PFSK-1 (cell line): ENCODE measurements at regions not wholly inside any gene's neighbourhood (a gene's known extent, or its start where the extent isn't known, plus 50 kb on each side); places are given as distances from the start of the nearest gene placed in this dataset.

Source experiments
- FOXP2 ChIP-seq: optimal IDR thresholded peaks from 2 replicates; pipeline ENCODE3; 2011; ENCODE audit warnings: borderline replicate concordance, control low read depth, inconsistent platforms; ENCODE audit not compliant: insufficient read depth; ENCODE audit errors: extremely low read length, extremely low read depth
- POLR2AphosphoS5 ChIP-seq: IDR thresholded peaks from 2 replicates; pipeline ENCODE4 v1.6.1; 2012; ENCODE audit warnings: low read depth, mild to moderate bottlenecking, control low read depth, low read length, moderate library complexity
- SIN3A ChIP-seq: IDR thresholded peaks from 2 replicates; pipeline ENCODE4 v1.6.1; 2012; ENCODE audit warnings: mild to moderate bottlenecking, low read length, moderate library complexity, borderline replicate concordance; ENCODE audit not compliant: insufficient read depth
- TAF1 ChIP-seq: IDR thresholded peaks from 2 replicates; pipeline ENCODE4 v1.6.1; 2012; ENCODE audit warnings: low read length, control low read depth, borderline replicate concordance; ENCODE audit not compliant: insufficient read depth
- TF ChIP-seq, protein P1 (sequence below), 2 experiments: IDR thresholded peaks; 2 replicates each; pipeline versions ENCODE4 v1.6.1 to v1.8.0; 2011 to 2012; ENCODE audit warnings: low read depth in 2 of 2, low read length in 2 of 2, control low read depth in 1 of 2, inconsistent platforms in 1 of 2, mild to moderate bottlenecking in 1 of 2, moderate library complexity in 1 of 2; ENCODE audit not compliant: insufficient read depth in 1 of 2

DNA sequence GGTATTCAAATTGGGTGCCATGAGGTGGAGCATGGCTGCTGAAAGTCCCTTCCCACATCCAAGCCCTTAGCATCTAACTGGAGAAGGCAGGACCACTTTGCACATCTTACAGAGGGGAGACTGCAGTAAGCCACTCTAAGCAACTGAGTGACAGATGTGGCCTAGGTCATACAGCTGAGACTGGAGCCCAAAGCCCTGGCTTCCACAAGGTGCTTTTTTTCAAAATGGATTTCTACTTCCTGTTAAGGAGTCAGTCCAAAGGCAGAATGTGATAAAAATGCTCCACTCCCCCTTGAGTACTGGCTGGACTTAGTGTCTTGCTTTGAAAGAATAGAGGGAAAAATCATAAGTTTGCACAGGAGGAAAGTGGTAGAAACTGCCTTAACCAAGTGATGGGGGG is 424.0 kb upstream of the SPRED2 start:
- TF ChIP-seq, protein P1, sequence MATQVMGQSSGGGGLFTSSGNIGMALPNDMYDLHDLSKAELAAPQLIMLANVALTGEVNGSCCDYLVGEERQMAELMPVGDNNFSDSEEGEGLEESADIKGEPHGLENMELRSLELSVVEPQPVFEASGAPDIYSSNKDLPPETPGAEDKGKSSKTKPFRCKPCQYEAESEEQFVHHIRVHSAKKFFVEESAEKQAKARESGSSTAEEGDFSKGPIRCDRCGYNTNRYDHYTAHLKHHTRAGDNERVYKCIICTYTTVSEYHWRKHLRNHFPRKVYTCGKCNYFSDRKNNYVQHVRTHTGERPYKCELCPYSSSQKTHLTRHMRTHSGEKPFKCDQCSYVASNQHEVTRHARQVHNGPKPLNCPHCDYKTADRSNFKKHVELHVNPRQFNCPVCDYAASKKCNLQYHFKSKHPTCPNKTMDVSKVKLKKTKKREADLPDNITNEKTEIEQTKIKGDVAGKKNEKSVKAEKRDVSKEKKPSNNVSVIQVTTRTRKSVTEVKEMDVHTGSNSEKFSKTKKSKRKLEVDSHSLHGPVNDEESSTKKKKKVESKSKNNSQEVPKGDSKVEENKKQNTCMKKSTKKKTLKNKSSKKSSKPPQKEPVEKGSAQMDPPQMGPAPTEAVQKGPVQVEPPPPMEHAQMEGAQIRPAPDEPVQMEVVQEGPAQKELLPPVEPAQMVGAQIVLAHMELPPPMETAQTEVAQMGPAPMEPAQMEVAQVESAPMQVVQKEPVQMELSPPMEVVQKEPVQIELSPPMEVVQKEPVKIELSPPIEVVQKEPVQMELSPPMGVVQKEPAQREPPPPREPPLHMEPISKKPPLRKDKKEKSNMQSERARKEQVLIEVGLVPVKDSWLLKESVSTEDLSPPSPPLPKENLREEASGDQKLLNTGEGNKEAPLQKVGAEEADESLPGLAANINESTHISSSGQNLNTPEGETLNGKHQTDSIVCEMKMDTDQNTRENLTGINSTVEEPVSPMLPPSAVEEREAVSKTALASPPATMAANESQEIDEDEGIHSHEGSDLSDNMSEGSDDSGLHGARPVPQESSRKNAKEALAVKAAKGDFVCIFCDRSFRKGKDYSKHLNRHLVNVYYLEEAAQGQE (IDR thresholded peaks at IDR 0.05; ENCODE audit: insufficient read depth in 1 of 2, low read depth in 2 of 2, low read length in 2 of 2) = no peak

DNA sequence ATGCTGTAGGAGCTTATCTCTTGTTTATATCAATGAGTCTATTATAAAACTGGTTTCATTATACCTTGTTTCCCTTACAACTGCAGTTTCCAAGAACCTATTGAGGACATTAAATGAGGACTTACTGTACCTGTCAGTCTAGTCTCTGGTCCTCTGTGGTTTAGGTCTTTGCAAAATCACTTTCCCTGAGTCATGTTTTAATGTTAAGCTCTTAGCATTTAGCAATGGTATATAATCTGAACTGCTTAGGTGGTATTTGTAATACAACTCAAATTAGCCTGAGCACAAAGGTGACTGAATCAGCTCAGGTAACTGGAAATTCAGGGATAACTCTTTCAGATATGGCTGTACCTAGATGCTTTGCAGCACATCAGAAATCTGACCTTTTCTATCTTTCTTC is 418.3 kb upstream of the SPRED2 start:
- TF ChIP-seq TAF1 = no peak
- no peak for TF ChIP-seq FOXP2
- TF ChIP-seq, protein P1 (IDR thresholded peaks at IDR 0.05; ENCODE audit: insufficient read depth in 1 of 2, low read depth in 2 of 2, low read length in 2 of 2) = no peak
- TF ChIP-seq POLR2AphosphoS5 = no peak
- TF ChIP-seq SIN3A = no peak

DNA sequence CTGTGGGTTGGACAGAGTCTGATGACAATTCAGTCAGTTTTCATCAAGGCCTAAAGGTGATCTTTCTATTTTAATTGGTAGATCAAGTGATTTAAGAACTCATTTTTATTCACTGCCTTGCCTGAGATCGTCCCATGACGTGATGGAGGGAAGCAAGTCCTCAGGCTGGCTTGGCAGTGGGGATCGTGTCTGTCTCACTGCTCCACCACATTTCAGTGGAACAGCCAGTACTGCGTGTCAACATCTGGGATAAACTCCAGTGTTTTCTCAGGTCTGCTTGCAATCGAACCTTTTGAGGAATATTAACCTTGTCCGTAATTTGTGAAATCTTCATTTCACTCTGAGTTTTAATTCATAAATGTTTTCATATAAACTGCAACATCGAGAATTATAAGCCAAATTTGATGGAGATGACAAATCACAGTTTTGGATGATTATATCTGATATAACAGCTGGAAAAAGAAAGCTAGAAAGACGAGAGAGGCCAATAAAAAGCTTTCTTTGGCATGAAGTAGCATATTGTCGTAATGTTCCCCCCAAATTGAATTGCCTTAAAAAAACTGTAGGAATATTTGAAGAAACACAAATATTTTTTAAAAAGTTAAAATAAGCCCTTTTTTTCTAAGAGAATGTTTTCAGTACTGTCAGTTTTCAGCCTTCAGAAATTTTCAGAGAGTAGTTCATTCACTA is 414.7 kb upstream of the SPRED2 start:
- TF ChIP-seq SIN3A = no peak
- TF ChIP-seq FOXP2 = no peak
- TF ChIP-seq, protein P1 (IDR thresholded peaks at IDR 0.05; ENCODE audit: insufficient read depth in 1 of 2, low read depth in 2 of 2, low read length in 2 of 2) = no peak
- no peak for TF ChIP-seq POLR2AphosphoS5
- TF ChIP-seq TAF1 = no peak

DNA sequence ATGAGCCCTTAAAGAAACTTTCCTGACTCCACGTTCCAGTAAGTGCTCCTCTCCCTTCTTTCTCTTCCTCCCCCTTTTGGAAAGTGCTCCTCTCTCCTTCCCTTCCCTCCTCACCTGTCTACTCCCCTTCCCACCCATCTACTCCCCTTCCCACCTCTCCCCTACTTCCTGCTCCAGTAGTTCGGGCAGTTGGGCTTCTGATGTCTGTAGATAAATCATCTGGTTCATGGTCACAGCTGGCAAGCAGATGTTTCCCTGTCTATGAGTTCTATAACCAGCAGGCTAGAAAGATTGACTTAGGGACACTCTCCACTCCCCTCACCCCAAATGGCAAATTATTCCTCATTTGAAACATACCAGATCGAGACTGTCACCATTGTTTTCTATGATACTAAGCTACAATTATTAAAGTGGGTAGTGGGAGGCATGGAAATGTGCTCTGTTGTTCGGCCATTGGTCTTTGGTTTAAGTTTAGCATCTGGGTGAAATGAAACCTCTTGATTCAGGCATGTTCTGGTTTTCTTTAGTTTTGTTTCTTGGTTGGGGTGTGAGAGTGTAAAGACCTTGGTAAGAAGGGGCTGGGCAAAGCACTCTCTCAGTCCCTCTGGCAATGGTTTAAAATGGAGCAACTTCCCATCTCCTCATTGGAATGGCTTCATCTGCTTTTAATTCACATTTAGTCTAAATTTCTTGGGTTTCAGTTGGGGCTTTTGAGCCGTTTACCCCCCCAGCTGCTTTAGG is 413.2 kb upstream of the SPRED2 start:
- TF ChIP-seq, protein P1 (IDR thresholded peaks at IDR 0.05; ENCODE audit: insufficient read depth in 1 of 2, low read depth in 2 of 2, low read length in 2 of 2) = no peak
- TF ChIP-seq SIN3A (no peak), TAF1 (no peak), FOXP2 (no peak), POLR2AphosphoS5 (no peak)

DNA sequence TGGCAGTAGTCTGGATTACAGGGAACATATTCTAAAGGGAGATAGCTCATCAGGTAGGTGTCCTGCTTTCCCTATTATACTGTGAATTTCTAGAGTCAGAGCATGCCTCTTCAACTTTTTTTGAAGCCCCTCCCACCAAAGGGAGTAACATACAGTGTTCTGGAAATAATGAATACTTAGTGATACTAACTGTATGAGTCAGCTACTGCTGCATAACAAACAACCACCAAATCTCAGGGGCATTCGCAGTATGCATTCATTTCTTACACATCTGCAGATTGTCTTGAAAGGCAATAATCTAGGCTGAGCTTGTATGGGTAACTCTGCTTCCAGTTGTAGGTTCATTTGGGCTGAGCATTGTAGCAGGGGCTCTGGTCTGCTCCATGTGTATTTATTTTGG is 409.7 kb upstream of the SPRED2 start:
- TF ChIP-seq POLR2AphosphoS5 (no peak), SIN3A (no peak), TAF1 (no peak), FOXP2 (no peak)
- TF ChIP-seq, protein P1 (IDR thresholded peaks at IDR 0.05; ENCODE audit: insufficient read depth in 1 of 2, low read depth in 2 of 2, low read length in 2 of 2) = no peak
